HEK293T (cell line): ENCODE measurements at regions not wholly inside any gene's neighbourhood (a gene's known extent, or its start where the extent isn't known, plus 50 kb on each side); places are given as distances from the start of the nearest gene placed in this dataset.

Source experiments
- CTCF ChIA-PET: fragments of 350-600 bp; formaldehyde crosslinking; extraction: SDS; loops from one replicate; lab custom pipeline; 2021; ENCODE audit warnings: antibody characterized with exemption, inconsistent platforms; lab: Yijun Ruan, JAX
- POLR2A ChIA-PET: fragments of 350-600 bp; formaldehyde crosslinking; extraction: SDS; loops from one replicate; lab custom pipeline; 2020; ENCODE audit warnings: antibody characterized with exemption, inconsistent platforms; lab: Yijun Ruan, JAX
- DNase-seq: peaks from one replicate; pipeline ENCODE4 v3.0.0; 2012; ENCODE audit warnings: mixed read lengths; ENCODE audit errors: extremely low spot score
- ARNT ChIP-seq: fragments of 450-650 bp; IDR thresholded peaks from 2 replicates; pipeline ENCODE4 v1.6.1; 2017; ENCODE audit warnings: mild to moderate bottlenecking
- BHLHE40 ChIP-seq: fragments of 450-650 bp; IDR thresholded peaks from 2 replicates; pipeline ENCODE4 v1.6.1; 2016; ENCODE audit warnings: mild to moderate bottlenecking, moderate library complexity, borderline replicate concordance
- CTBP1 ChIP-seq: fragments of 450-650 bp; IDR thresholded peaks from 2 replicates; pipeline ENCODE4 v1.6.1; 2016; ENCODE audit warnings: borderline replicate concordance
- ELF4 ChIP-seq: fragments of 450-650 bp; IDR thresholded peaks from 2 replicates; pipeline ENCODE4 v1.6.1; 2017; ENCODE audit warnings: antibody characterized with exemption
- FOXA1 ChIP-seq: fragments of 450-650 bp; IDR thresholded peaks from 2 replicates; pipeline ENCODE4 v1.6.1; 2016; ENCODE audit warnings: mild to moderate bottlenecking
- FOXK2 ChIP-seq: fragments of 450-650 bp; IDR thresholded peaks from 2 replicates; pipeline ENCODE4 v1.6.1; 2016; ENCODE audit warnings: mild to moderate bottlenecking
- FOXM1 ChIP-seq: fragments of 450-650 bp; IDR thresholded peaks from 2 replicates; pipeline ENCODE4 v1.6.1; 2017; ENCODE audit warnings: mild to moderate bottlenecking, borderline replicate concordance
- HDGF ChIP-seq: fragments of 450-650 bp; IDR thresholded peaks from 2 replicates; pipeline ENCODE4 v1.6.1; 2017; ENCODE audit warnings: antibody characterized with exemption, borderline replicate concordance
- L3MBTL2 ChIP-seq: fragments of 450-650 bp; conservative IDR thresholded peaks from 2 replicates; pipeline ENCODE4 v1.6.1; 2016; ENCODE audit warnings: mild to moderate bottlenecking
- LEF1 ChIP-seq: fragments of 450-650 bp; IDR thresholded peaks from 2 replicates; pipeline ENCODE4 v1.6.1; 2017; ENCODE audit warnings: mild to moderate bottlenecking, borderline replicate concordance
- NFRKB ChIP-seq: fragments of 450-650 bp; IDR thresholded peaks from 2 replicates; pipeline ENCODE4 v1.6.1; 2016; ENCODE audit warnings: mild to moderate bottlenecking, moderate library complexity
- PKNOX1 ChIP-seq: fragments of 450-650 bp; IDR thresholded peaks from 2 replicates; pipeline ENCODE4 v1.6.1; 2016
- SP1 ChIP-seq: fragments of 450-650 bp; IDR thresholded peaks from 2 replicates; pipeline ENCODE4 v1.6.1; 2017
- SUZ12 ChIP-seq: fragments of 450-650 bp; IDR thresholded peaks from 2 replicates; pipeline ENCODE4 v1.6.1; 2016; ENCODE audit warnings: mild to moderate bottlenecking
- TARDBP ChIP-seq: fragments of 450-650 bp; IDR thresholded peaks from 2 replicates; pipeline ENCODE4 v1.6.1; 2016
- ZNF384 ChIP-seq: fragments of 450-650 bp; IDR thresholded peaks from 2 replicates; pipeline ENCODE4 v1.6.1; 2016

GRCh38 chr20:22473293-22473692 is 111.1 kb downstream of the FOXA2 start:
- TF ChIP-seq SUZ12: no peak
- TF ChIP-seq TARDBP: no peak
- no peak for TF ChIP-seq FOXM1
- TF ChIP-seq LEF1: no peak
- TF ChIP-seq FOXA1: no peak
- no peak for TF ChIP-seq SP1
- no peak for TF ChIP-seq FOXK2
- no peak for TF ChIP-seq ELF4
- no peak for TF ChIP-seq NFRKB
- no peak for TF ChIP-seq ARNT
- no peak for TF ChIP-seq ZNF384
- no peak for TF ChIP-seq BHLHE40
- no peak for TF ChIP-seq PKNOX1
- TF ChIP-seq CTBP1: no peak
- no peak for DNase-seq
- ChIA-PET POLR2A (no interaction called here), CTCF (interaction anchor here (0.7 kb wide), 1 partner anchor 172 kb away, joined by 7 read pairs; no protein-coding TSS in a partner anchor)

GRCh38 chr20:22472447-22473100 is 111.8 kb downstream of the FOXA2 start:
- no peak for DNase-seq
- TF ChIP-seq SP1 (no peak), LEF1 (no peak), SUZ12 (no peak), FOXA1 (no peak), ELF4 (no peak), CTBP1 (no peak), FOXM1 (no peak), PKNOX1 (no peak), FOXK2 (no peak), TARDBP (no peak), ZNF384 (no peak), HDGF (no peak), L3MBTL2 (no peak), BHLHE40 (no peak), ARNT (no peak), NFRKB (no peak)
- POLR2A ChIA-PET: no interaction called here
- CTCF ChIA-PET: interaction anchor here (0.7 kb wide), 1 partner anchor 173 kb away, joined by 7 read pairs; no protein-coding TSS in a partner anchor

- ChIA-PET POLR2A (no interaction called here), CTCF (no interaction called here)
- no peak for TF ChIP-seq FOXM1
- no peak for TF ChIP-seq ELF4
- no peak for TF ChIP-seq LEF1
- TF ChIP-seq ZNF384: no peak
- TF ChIP-seq SUZ12: no peak
- TF ChIP-seq L3MBTL2: no peak
- TF ChIP-seq BHLHE40: no peak
- no peak for TF ChIP-seq SP1
- no peak for TF ChIP-seq FOXK2
- no peak for TF ChIP-seq HDGF
- DNase-seq: no peak
Measured at GRCh38 chr20:22471156-22471836, 113.1 kb downstream of the FOXA2 start.

- no peak for DNase-seq
- POLR2A ChIA-PET: no interaction called here
- CTCF ChIA-PET: interaction anchor here (0.5 kb wide), 1 partner anchor 18 kb away, joined by 3 read pairs; no protein-coding TSS in a partner anchor
Measured at GRCh38 chr20:22470620-22471026, 113.7 kb downstream of the FOXA2 start.

More at GRCh38 chr20:22470620-22471026, 113.7 kb downstream of the FOXA2 start:
- no peak for TF ChIP-seq L3MBTL2
- no peak for TF ChIP-seq ZNF384
- TF ChIP-seq ELF4: no peak
- no peak for TF ChIP-seq FOXA1
- TF ChIP-seq FOXM1: no peak
- no peak for TF ChIP-seq ARNT
- no peak for TF ChIP-seq PKNOX1
- TF ChIP-seq BHLHE40: no peak
- no peak for TF ChIP-seq SP1
- no peak for TF ChIP-seq HDGF
- TF ChIP-seq LEF1: no peak
- TF ChIP-seq TARDBP: no peak
- no peak for TF ChIP-seq CTBP1
